ENCODE measurements at regions not wholly inside any gene's neighbourhood (a gene's known extent, or its start where the extent isn't known, plus 50 kb on each side); places are given as distances from the start of the nearest gene placed in this dataset.

GRCh38 chr6:139510040-139510790 lies 135.8 kb upstream of the CITED2 start:
- peak; percentile 28 for DNase-seq (ENCODE audit: low read depth)
- no peak overlapping the region for H3K4me3 ChIP-seq (ENCODE audit: low read depth, low read length)
- TF ChIP-seq CTCF (IDR thresholded peaks at IDR 0.05; ENCODE audit: insufficient read depth, low read length): no peak

GRCh38 chr6:139509167-139509566 lies 134.7 kb upstream of the CITED2 start:
- no peak overlapping the region for H3K4me3 ChIP-seq (ENCODE audit: low read depth, low read length)
- TF ChIP-seq CTCF (IDR thresholded peaks at IDR 0.05; ENCODE audit: insufficient read depth, low read length): no peak
- no peak for DNase-seq (ENCODE audit: low read depth)

GRCh38 chr6:139508576-139508975 lies 134.1 kb upstream of the CITED2 start:
- no peak for TF ChIP-seq CTCF (IDR thresholded peaks at IDR 0.05; ENCODE audit: insufficient read depth, low read length)
- DNase-seq (ENCODE audit: low read depth): no peak
- H3K4me3 ChIP-seq (ENCODE audit: low read depth, low read length): no peak overlapping the region

- TF ChIP-seq CTCF (IDR thresholded peaks at IDR 0.05; ENCODE audit: insufficient read depth, low read length): no peak
- no peak overlapping the region for H3K4me3 ChIP-seq (ENCODE audit: low read depth, low read length)
- DNase-seq (ENCODE audit: low read depth): peak; percentile 22
Observed at GRCh38 chr6:139508023-139508422, 133.6 kb upstream of the CITED2 start.

GRCh38 chr6:139500977-139501376 lies 126.5 kb upstream of the CITED2 start:
- DNase-seq (ENCODE audit: low read depth): no peak
- no peak overlapping the region for H3K4me3 ChIP-seq (ENCODE audit: low read depth, low read length)
- no peak for TF ChIP-seq CTCF (IDR thresholded peaks at IDR 0.05; ENCODE audit: insufficient read depth, low read length)

GRCh38 chr6:139498715-139499114 lies 124.3 kb upstream of the CITED2 start:
- no peak for DNase-seq (ENCODE audit: low read depth)
- TF ChIP-seq CTCF (IDR thresholded peaks at IDR 0.05; ENCODE audit: insufficient read depth, low read length): no peak
- H3K4me3 ChIP-seq (ENCODE audit: low read depth, low read length): no peak overlapping the region
